Activated T-helper 2 cell treated with anti-CD3 and anti-CD28 coated beads, Interferon-gamma antibody, Interleukin-2, Interleukin-4, amounts not matched to agents 10 μg/mL and 5 μg/mL and 100 μg/mL, durations not matched to agents 14 hours and 24 hours and 36 hours (primary cell): ENCODE measurements at regions not wholly inside any gene's neighbourhood (a gene's known extent, or its start where the extent isn't known, plus 50 kb on each side); places are given as distances from the start of the nearest gene placed in this dataset.

Experiments
- DNase-seq: peaks from one replicate; pipeline ENCODE4 v3.0.0; 2021; ENCODE audit warnings: low spot score
- H3K27ac Mint-ChIP-seq: one replicate; pipeline ENCODE4 v1.8.0; 2021; ENCODE audit warnings: mixed read lengths
- H3K27me3 Mint-ChIP-seq: one replicate; pipeline ENCODE4 v1.8.0; 2021; ENCODE audit warnings: low read depth, mixed read lengths
- H3K36me3 Mint-ChIP-seq: one replicate; pipeline ENCODE4 v1.8.0; 2021; ENCODE audit warnings: low read depth, mixed read lengths
- H3K4me1 Mint-ChIP-seq: one replicate; pipeline ENCODE4 v1.8.0; 2021; ENCODE audit warnings: low read depth, mixed read lengths
- H3K4me3 Mint-ChIP-seq: one replicate; pipeline ENCODE4 v1.8.0; 2021; ENCODE audit warnings: low read depth, mild to moderate bottlenecking, moderate library complexity, mixed read lengths
- H3K9me3 Mint-ChIP-seq: one replicate; pipeline ENCODE4 v1.8.0; 2021; ENCODE audit warnings: mixed read lengths
- intact Hi-C: fragments of 100-400 bp; cut with micrococcal nuclease; formaldehyde crosslinking; loops from one replicate; pipeline ENCODE4 v1.15.1; 2023

DNA sequence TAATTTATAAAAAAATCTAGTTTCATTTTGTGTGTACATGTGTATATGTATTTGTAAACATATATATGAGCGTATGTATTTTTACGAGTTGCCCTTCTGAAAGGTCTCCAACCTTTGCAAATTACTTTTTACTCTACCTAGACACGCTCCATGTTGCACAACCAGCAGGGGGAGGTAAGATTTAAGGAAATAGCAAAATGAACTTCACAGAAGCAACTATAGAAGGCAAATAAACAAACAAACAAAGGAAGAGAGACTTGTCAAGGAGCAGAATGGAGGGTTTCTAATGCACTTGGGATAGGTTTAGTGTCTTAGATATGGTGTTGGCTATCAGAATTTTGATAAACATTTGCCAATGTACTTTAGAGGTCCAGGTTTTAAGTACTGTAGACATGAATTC, 820.5 kb upstream of the POU3F3 start:
- intact Hi-C loops, result no loop called here
- no peaks in the 10 kb centered on the region for H3K27me3 Mint-ChIP-seq
- DNase-seq, result no peak
- no peaks in the 10 kb centered on the region for H3K4me1 Mint-ChIP-seq
- H3K27ac Mint-ChIP-seq, result no peak overlapping the region
- no peaks in the 10 kb centered on the region for H3K36me3 Mint-ChIP-seq
- no peak overlapping the region for H3K4me3 Mint-ChIP-seq
- peaks cover 4% of the 10 kb centered on the region for H3K9me3 Mint-ChIP-seq

DNA sequence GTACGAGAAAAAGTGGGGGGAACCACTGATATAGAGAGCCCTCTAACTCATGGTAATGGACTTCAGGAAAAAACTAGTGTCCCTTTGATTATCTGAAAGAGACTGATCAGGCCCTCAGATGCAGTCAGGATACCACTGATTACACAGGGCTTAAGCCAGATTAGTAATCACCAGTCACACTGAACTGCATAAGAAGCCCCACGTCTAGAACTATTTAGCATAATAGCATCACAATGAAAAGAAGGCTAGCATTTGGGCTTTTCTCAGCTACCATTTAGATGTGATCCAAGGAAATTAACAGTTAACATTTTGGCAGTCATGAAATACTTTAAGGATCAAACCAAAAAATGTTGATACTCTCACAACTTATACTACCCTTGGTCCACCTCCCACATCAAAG, 813.1 kb upstream of the POU3F3 start:
- no peaks in the 10 kb centered on the region for H3K27me3 Mint-ChIP-seq
- intact Hi-C loops, result no loop called here
- no peaks in the 10 kb centered on the region for H3K4me1 Mint-ChIP-seq
- no peak overlapping the region for H3K4me3 Mint-ChIP-seq
- no peaks in the 10 kb centered on the region for H3K36me3 Mint-ChIP-seq
- H3K27ac Mint-ChIP-seq, result no peak overlapping the region
- H3K9me3 Mint-ChIP-seq, result no peaks in the 10 kb centered on the region
- DNase-seq, result no peak

DNA sequence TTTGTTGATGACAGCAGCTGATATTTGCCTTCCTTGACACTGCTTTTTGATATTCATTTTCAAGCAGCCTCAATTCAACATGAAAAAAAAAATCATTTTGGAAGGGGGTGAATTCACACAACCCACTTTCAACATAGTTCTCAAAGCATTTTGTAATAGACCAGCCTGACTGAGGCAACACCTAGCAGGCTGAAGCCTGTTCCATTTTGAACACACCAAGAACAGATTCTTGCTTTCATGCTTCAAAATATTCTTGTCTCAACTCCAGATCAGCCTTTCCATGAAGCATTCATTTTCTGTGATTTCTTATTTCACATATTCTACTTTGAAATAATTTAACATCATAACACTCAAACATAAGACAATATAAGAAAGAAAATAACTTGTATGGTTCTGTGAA, 812.6 kb upstream of the POU3F3 start:
- Mint-ChIP-seq H3K27me3 (no peaks in the 10 kb centered on the region), H3K27ac (no peak overlapping the region), H3K9me3 (no peaks in the 10 kb centered on the region), H3K4me3 (no peak overlapping the region), H3K36me3 (no peaks in the 10 kb centered on the region), H3K4me1 (no peaks in the 10 kb centered on the region)
- intact Hi-C loops, result no loop called here
- no peak for DNase-seq

DNA sequence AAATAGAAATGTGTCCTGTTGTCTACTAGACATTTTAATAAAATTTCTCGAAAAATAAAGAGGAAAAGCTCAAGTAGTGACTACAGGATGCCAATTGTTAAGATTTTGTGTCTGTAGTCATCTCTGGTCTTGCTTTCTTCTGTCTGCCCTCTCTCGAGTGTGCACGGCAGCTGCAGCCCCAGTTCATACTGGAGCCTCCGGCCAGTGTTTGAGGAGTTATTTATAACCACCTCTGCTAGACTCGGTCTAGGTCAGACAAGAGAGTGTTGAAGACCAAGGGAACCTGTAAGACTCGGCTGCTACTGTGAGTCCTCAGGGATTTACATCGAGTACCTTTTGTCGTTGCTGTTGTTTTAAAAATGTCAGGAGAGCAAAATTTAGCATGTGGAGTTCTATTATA, 810.1 kb upstream of the POU3F3 start:
- Mint-ChIP-seq H3K27me3 (no peaks in the 10 kb centered on the region), H3K4me3 (no peak overlapping the region), H3K4me1 (no peaks in the 10 kb centered on the region), H3K36me3 (no peaks in the 10 kb centered on the region), H3K9me3 (no peaks in the 10 kb centered on the region), H3K27ac (no peak overlapping the region)
- intact Hi-C loops, result no loop called here
- no peak for DNase-seq

DNA sequence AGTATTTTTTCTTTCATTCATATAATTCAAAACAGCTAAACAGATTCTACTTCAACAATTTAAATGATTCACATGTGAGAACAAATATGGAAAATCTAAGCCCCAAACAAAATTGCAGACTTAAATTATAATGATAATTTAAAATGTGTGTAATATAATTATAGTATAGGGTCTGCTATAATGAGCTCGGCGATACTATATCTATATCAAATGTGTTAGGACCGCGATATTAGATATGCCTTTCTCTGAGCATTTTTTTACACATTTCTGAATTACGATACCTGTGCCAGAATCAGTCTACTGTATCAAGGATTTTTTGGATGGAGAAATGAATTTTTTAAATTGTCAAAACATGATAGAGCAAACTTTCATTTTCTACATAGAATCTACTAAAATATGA, 808.8 kb upstream of the POU3F3 start:
- Mint-ChIP-seq H3K27me3 (no peaks in the 10 kb centered on the region), H3K36me3 (no peaks in the 10 kb centered on the region), H3K4me3 (no peak overlapping the region), H3K9me3 (no peaks in the 10 kb centered on the region), H3K27ac (no peak overlapping the region), H3K4me1 (no peaks in the 10 kb centered on the region)
- no peak for DNase-seq
- intact Hi-C loops, result no loop called here

DNA sequence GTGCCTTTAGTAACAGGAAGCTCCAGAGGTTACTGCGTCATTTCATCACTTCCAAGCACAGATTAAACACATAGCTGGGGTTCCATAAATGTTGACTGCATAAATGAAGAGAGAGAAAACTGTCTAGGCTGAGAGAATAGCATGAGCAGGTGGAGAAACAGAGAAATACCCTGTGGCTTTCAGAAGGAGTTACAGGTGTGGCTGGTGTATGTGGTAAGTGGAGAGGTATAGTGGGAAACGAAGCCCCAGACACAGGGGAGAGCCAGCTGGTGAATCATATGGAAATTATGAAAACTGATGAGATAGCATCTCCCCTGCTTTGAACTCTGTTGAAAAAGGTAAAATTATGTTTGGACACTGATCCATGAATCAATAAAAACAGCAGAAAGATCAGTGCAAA, 807.4 kb upstream of the POU3F3 start:
- no peak for DNase-seq
- Mint-ChIP-seq H3K36me3 (no peaks in the 10 kb centered on the region), H3K27me3 (no peaks in the 10 kb centered on the region), H3K9me3 (no peaks in the 10 kb centered on the region), H3K27ac (no peak overlapping the region), H3K4me3 (no peak overlapping the region), H3K4me1 (no peaks in the 10 kb centered on the region)
- intact Hi-C loops, result no loop called here

DNA sequence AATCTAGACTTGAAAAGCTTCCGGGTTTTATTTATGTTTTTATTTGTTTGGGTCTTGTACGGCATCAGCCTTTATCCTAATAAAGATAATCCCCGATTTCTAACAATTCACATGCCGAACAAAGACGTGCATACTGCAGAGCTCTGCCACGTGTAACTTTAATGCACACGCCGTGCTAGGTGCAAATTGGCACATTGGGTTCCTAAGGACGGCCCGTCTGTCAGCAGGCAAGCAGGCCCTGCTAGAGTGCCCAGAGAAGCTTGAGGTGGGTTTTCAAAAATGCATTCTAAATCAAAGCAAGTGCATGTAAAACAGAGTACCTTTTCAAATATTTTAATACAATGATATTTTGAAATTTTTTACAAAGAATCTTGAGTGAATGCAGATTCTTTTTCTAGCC, 806.4 kb upstream of the POU3F3 start:
- intact Hi-C loops, result no loop called here
- Mint-ChIP-seq H3K4me1 (no peaks in the 10 kb centered on the region), H3K9me3 (no peaks in the 10 kb centered on the region), H3K4me3 (no peak overlapping the region), H3K27ac (no peak overlapping the region), H3K36me3 (no peaks in the 10 kb centered on the region), H3K27me3 (no peaks in the 10 kb centered on the region)
- DNase-seq, result no peak

DNA sequence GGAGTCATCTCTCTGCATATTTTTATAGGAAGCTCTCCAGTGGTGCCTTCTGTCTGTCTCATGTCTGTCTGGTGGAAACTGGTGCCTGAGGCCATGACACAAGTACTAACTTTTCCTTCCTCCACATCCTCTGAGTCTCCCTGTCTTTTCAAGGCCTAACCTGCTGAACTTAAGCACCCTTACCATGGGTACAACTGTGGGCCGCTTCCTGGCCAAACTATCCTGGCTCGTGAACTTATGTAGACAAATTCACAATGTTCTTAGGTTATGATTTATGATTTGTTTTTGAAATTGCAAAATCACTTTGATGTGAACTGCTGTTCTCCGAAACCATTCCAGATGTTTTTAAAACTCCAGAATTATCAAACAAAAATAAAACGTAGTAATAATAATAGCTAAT, 804.5 kb upstream of the POU3F3 start:
- intact Hi-C loops, result no loop called here
- no peaks in the 10 kb centered on the region for H3K9me3 Mint-ChIP-seq
- no peak overlapping the region for H3K27ac Mint-ChIP-seq
- H3K4me3 Mint-ChIP-seq, result no peak overlapping the region
- no peaks in the 10 kb centered on the region for H3K4me1 Mint-ChIP-seq
- no peak for DNase-seq
- no peaks in the 10 kb centered on the region for H3K36me3 Mint-ChIP-seq
- no peaks in the 10 kb centered on the region for H3K27me3 Mint-ChIP-seq

DNA sequence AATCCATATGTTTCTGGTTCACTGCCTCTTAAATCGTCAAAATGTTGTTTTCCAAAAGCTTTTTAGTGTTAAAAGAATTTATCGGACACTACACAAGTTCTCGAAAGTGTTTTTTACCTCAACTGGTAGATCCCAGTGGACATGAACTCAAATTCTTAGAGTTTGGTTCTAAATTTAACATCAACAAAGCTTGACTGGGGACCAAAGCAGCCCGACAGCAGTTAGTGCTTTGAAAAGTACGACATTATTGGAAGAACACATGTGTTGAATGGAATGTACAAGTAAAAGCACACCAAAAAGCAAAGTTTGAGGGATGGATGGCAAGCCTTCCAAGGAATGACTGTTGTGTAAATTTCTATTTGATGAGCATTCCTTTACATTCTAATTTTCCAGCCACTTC, 803.9 kb upstream of the POU3F3 start:
- intact Hi-C loops, result no loop called here
- no peaks in the 10 kb centered on the region for H3K4me1 Mint-ChIP-seq
- H3K4me3 Mint-ChIP-seq, result no peak overlapping the region
- DNase-seq, result no peak
- no peaks in the 10 kb centered on the region for H3K9me3 Mint-ChIP-seq
- no peak overlapping the region for H3K27ac Mint-ChIP-seq
- no peaks in the 10 kb centered on the region for H3K36me3 Mint-ChIP-seq
- no peaks in the 10 kb centered on the region for H3K27me3 Mint-ChIP-seq

DNA sequence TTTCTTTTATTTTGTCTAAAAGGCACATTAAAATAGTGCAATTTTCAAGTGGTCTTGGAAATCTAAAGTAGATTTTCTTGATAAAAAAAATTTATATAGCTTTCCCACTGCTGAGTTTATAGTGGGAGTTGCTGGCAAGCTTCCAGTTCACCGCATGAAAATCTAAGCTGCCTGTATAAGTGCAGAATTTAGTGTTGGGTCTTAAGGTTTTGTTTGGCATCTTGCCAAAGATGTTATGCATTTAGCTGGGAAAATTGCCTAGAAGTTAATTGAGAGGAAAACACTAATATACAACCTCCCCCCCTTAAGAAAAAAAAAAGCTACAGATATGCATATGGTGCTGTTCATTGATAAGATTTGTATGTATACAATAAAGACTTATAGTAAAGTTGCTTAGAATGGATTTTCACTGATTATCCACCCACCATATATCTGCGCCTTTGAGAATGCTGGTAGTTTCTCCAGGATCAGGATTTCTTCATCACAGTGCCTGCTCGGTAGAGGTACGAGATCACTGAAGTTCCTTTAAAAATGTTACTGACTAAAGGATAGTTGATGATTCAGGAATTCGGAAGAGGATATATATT, 803.2 kb upstream of the POU3F3 start:
- no peaks in the 10 kb centered on the region for H3K36me3 Mint-ChIP-seq

DNA sequence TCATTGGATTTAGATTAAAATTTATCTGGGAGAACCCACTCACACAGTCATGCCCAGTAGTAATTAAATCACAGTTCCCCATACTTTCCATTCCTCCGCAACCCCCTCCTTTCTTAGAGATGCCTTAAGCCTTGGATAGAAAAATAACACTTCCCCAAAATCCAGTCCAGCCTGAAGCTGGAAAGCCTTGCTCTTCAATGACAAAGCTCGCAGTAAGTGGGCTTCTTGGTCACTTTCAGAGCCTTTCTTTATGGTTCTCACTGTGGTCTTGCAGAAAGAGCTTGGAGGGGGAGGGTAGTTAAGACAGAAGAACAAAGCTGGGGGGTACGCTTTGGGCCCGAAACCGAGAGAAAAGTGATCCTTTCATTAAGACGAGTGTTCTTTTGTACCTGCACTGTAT, 802.1 kb upstream of the POU3F3 start:
- H3K4me1 Mint-ChIP-seq, result no peaks in the 10 kb centered on the region
- no peak for DNase-seq
- no peaks in the 10 kb centered on the region for H3K9me3 Mint-ChIP-seq
- H3K27me3 Mint-ChIP-seq, result no peaks in the 10 kb centered on the region
- no peaks in the 10 kb centered on the region for H3K36me3 Mint-ChIP-seq
- no peak overlapping the region for H3K27ac Mint-ChIP-seq
- no peak overlapping the region for H3K4me3 Mint-ChIP-seq
- intact Hi-C loops, result no loop called here

More for the DNA sequence above, 803.2 kb upstream of the POU3F3 start:
- no peak for DNase-seq
- no peaks in the 10 kb centered on the region for H3K4me1 Mint-ChIP-seq
- H3K27ac Mint-ChIP-seq, result no peak overlapping the region
- H3K4me3 Mint-ChIP-seq, result no peak overlapping the region
- intact Hi-C loops, result no loop called here
- no peaks in the 10 kb centered on the region for H3K27me3 Mint-ChIP-seq
- no peaks in the 10 kb centered on the region for H3K9me3 Mint-ChIP-seq

DNA sequence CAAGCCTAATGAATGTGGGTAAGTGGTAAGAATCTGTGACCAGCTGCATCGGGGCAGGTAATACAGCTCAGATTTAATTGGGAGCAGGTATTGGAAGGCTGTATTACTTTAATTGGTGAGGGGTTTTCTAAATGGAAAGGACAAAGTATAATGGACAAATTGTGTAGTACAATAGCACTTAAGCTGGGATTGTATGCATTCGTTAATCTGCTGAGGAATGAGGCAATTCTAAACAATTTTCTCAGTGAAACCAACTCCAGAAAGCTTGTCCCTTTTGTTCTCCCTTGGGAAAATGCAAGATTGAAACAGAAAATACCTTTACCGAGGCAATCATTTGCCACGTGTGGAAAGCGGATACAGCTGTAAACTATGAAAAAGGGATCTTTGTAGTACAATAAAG, 801.6 kb upstream of the POU3F3 start:
- H3K9me3 Mint-ChIP-seq, result peaks cover under 1% of the 10 kb centered on the region
- no peak for DNase-seq
- H3K27ac Mint-ChIP-seq, result no peak overlapping the region
- no peaks in the 10 kb centered on the region for H3K36me3 Mint-ChIP-seq
- H3K4me1 Mint-ChIP-seq, result no peaks in the 10 kb centered on the region
- H3K4me3 Mint-ChIP-seq, result no peak overlapping the region
- H3K27me3 Mint-ChIP-seq, result no peaks in the 10 kb centered on the region
- intact Hi-C loops, result no loop called here

DNA sequence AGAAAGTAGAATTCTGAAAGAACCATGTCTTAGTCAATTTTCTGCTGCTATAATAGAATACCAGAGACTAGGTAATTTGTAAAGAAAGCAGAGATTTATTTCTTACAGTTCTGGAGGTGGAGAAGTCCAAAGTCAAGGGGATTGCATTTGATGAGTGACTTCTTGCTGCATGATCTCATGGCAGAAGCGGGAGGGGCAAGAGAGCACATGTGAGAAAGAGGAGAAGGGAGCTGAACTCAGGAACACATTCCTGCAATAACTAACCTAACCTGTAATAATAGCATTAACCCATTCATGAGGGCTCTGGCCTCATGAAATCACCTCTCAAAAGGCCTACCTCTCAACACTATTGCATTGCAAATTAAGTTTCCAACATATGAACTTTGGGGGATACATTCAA, 797.5 kb upstream of the POU3F3 start:
- intact Hi-C loops, result no loop called here
- no peaks in the 10 kb centered on the region for H3K36me3 Mint-ChIP-seq
- no peak for DNase-seq
- H3K4me1 Mint-ChIP-seq, result no peaks in the 10 kb centered on the region
- no peak overlapping the region for H3K4me3 Mint-ChIP-seq
- no peaks in the 10 kb centered on the region for H3K27me3 Mint-ChIP-seq
- peaks cover 9% of the 10 kb centered on the region for H3K9me3 Mint-ChIP-seq
- H3K27ac Mint-ChIP-seq, result no peak overlapping the region

DNA sequence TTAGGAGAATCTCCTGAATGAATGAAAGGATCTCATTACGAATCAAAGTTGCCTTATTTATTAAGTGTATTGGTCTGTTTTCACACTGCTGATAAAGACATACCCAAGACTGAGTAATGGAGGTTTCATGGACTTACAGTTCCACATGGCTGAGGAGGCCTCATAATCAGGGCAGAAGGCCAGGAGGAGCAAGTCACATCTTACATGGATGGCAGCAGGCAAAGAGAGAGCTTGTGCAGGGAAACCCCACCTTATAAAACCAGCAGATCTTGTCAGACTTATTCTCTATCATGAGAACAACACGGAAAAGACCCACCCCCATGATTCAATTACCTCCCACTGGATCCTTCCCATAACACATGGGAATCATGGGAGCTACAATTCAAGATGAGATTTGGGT, 785.2 kb upstream of the POU3F3 start:
- Mint-ChIP-seq H3K9me3 (peaks cover 8% of the 10 kb centered on the region), H3K27me3 (no peaks in the 10 kb centered on the region), H3K4me1 (no peaks in the 10 kb centered on the region), H3K4me3 (no peak overlapping the region), H3K27ac (no peak overlapping the region), H3K36me3 (no peaks in the 10 kb centered on the region)
- intact Hi-C loops, result no loop called here
- DNase-seq, result no peak
